ENCODE measurements at regions not wholly inside any gene's neighbourhood (a gene's known extent, or its start where the extent isn't known, plus 50 kb on each side); places are given as distances from the start of the nearest gene placed in this dataset.
"Not testable (repeated sequence)": the region's sequence is repeated elsewhere in the genome, so short reads cannot be mapped to it uniquely, and the experiment has no call there.

DNA sequence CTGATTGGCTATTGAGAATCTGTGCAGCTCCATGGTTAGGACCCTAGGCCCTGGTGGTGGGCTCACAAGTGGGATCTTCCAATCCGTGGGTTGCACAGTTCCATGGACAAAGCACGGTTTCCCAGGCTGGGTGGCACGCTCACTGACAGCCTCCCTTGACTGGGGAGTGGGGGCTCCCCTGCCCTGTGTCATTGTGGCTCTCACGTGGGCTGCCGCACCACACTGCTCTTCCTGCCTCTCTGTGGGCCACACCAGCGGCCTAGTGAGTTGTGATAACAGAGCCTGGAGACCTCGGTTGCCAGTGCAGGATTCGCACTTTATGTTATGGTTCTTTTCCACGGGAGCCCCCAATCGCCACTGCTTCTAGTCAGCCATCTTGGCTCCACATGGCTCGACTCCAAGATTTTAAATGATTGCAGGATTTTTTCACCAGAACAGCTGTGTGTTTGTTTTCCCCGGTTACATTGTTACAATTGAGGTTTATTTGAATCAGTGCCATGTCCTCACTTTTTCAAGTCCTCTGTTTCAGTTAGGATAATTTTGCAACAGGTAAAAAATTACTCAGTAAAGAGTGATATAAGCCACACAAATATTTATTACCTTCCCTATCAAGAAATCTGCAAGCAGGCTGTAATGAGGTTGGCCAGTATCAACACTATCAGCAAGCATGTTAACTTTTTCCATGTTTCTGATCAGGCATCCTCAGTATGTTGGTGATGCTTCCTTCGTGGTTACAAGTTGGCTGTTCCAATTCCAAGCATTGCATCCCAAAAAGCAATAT lies 253.8 kb downstream of the ZNF608 start:
- intact Hi-C loops (cut with DNase I; ENCODE audit: low total_unique reads), result no loop called here
- no peak for DNase-seq (ENCODE audit: low spot score in 2 of 2)
- 82 to 86% methylated on average over 13 of the region's 13 CpGs for WGBS, 2 donors
- no peak overlapping the region for H3K4me3 ChIP-seq (ENCODE audit: low read depth, poor library complexity, severe bottlenecking)
- TF ChIP-seq POLR2A (IDR thresholded peaks at IDR 0.05), result no peak
- TF ChIP-seq, protein P1, sequence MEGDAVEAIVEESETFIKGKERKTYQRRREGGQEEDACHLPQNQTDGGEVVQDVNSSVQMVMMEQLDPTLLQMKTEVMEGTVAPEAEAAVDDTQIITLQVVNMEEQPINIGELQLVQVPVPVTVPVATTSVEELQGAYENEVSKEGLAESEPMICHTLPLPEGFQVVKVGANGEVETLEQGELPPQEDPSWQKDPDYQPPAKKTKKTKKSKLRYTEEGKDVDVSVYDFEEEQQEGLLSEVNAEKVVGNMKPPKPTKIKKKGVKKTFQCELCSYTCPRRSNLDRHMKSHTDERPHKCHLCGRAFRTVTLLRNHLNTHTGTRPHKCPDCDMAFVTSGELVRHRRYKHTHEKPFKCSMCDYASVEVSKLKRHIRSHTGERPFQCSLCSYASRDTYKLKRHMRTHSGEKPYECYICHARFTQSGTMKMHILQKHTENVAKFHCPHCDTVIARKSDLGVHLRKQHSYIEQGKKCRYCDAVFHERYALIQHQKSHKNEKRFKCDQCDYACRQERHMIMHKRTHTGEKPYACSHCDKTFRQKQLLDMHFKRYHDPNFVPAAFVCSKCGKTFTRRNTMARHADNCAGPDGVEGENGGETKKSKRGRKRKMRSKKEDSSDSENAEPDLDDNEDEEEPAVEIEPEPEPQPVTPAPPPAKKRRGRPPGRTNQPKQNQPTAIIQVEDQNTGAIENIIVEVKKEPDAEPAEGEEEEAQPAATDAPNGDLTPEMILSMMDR (IDR thresholded peaks at IDR 0.05), result no peak

GRCh38 chr5:124490315-124490714 lies 256.1 kb downstream of the ZNF608 start:
- 97 to 98% methylated on average over 2 of the region's 2 CpGs for WGBS, 2 donors
- DNase-seq (ENCODE audit: low spot score in 2 of 2); H3K4me3 ChIP-seq (ENCODE audit: low read depth, poor library complexity, severe bottlenecking); intact Hi-C loops (cut with DNase I; ENCODE audit: low total_unique reads): not testable (repeated sequence)

- H3K4me3 ChIP-seq (ENCODE audit: low read depth, poor library complexity, severe bottlenecking), result no peak overlapping the region
- TF ChIP-seq, protein P1 (IDR thresholded peaks at IDR 0.05), result no peak
- no peak for TF ChIP-seq POLR2A (IDR thresholded peaks at IDR 0.05)
- 82% methylated on average over 4 of the region's 4 CpGs for WGBS, 2 donors
- intact Hi-C loops (cut with DNase I; ENCODE audit: low total_unique reads), result no loop called here
- no peak for DNase-seq (ENCODE audit: low spot score in 2 of 2)
These were observed 265.0 kb downstream of the ZNF608 start for GRCh38 chr5:124481419-124481818.

GRCh38 chr5:124480964-124481363 lies 265.5 kb downstream of the ZNF608 start:
- no peak overlapping the region for H3K4me3 ChIP-seq (ENCODE audit: low read depth, poor library complexity, severe bottlenecking)
- intact Hi-C loops (cut with DNase I; ENCODE audit: low total_unique reads), result no loop called here
- DNase-seq (ENCODE audit: low spot score in 2 of 2), result no peak
- WGBS, 2 donors, result 92 to 93% methylated on average over 5 of the region's 5 CpGs
- TF ChIP-seq, protein P1 (IDR thresholded peaks at IDR 0.05), result no peak
- TF ChIP-seq POLR2A (IDR thresholded peaks at IDR 0.05), result no peak

DNA sequence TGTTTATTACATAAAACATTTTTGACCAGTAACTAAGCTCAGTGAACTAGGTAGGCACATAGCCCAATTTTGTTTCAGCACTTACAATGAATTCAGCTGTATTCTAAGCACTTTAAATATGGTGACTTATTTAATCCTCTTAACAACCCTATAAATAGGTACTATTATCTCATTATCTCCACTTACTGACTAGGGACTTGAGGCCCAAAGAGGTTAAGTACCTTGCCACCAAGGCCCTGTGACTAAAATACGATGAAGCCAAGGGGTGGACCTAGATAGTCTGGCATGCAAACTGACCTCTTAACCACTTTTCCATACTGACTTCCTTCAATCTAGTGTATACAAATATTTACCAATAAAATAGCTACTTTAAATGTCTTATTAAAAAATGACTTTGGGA lies 266.4 kb downstream of the ZNF608 start:
- no peak overlapping the region for H3K4me3 ChIP-seq (ENCODE audit: low read depth, poor library complexity, severe bottlenecking)
- TF ChIP-seq POLR2A (IDR thresholded peaks at IDR 0.05), result no peak
- TF ChIP-seq, protein P1 (IDR thresholded peaks at IDR 0.05), result no peak
- intact Hi-C loops (cut with DNase I; ENCODE audit: low total_unique reads), result no loop called here
- DNase-seq (ENCODE audit: low spot score in 2 of 2), result no peak
- WGBS, 2 donors, result 84 to 94% methylated on average over 1 of the region's 1 CpG

GRCh38 chr5:124478264-124478663 lies 268.2 kb downstream of the ZNF608 start:
- DNase-seq (ENCODE audit: low spot score in 2 of 2), result no peak
- H3K4me3 ChIP-seq (ENCODE audit: low read depth, poor library complexity, severe bottlenecking), result no peak overlapping the region
- no peak for TF ChIP-seq POLR2A (IDR thresholded peaks at IDR 0.05)
- TF ChIP-seq, protein P1 (IDR thresholded peaks at IDR 0.05), result no peak
- intact Hi-C loops (cut with DNase I; ENCODE audit: low total_unique reads), result no loop called here
- 88 to 96% methylated on average over 1 of the region's 1 CpG for WGBS, 2 donors

All from lower leg skin (tissue), 4 donors.